NB4 (cell line): ENCODE measurements at regions not wholly inside any gene's neighbourhood (a gene's known extent, or its start where the extent isn't known, plus 50 kb on each side); places are given as distances from the start of the nearest gene placed in this dataset.

ENCODE experiments used
- POLR2A ChIP-seq: IDR thresholded peaks from 2 replicates; pipeline ENCODE4 v1.6.1; 2011; ENCODE audit warnings: mild to moderate bottlenecking; ENCODE audit not compliant: insufficient read length; ENCODE audit errors: extremely low read depth
- TF ChIP-seq, protein P1 (sequence below): IDR thresholded peaks from one replicate; pipeline ENCODE4 v1.5.1; 2012; ENCODE audit warnings: low read depth, low read length
- TF ChIP-seq, protein P2 (sequence below): IDR thresholded peaks from 2 replicates; pipeline ENCODE4 v1.6.1; 2011; ENCODE audit warnings: low read depth, low read length

DNA sequence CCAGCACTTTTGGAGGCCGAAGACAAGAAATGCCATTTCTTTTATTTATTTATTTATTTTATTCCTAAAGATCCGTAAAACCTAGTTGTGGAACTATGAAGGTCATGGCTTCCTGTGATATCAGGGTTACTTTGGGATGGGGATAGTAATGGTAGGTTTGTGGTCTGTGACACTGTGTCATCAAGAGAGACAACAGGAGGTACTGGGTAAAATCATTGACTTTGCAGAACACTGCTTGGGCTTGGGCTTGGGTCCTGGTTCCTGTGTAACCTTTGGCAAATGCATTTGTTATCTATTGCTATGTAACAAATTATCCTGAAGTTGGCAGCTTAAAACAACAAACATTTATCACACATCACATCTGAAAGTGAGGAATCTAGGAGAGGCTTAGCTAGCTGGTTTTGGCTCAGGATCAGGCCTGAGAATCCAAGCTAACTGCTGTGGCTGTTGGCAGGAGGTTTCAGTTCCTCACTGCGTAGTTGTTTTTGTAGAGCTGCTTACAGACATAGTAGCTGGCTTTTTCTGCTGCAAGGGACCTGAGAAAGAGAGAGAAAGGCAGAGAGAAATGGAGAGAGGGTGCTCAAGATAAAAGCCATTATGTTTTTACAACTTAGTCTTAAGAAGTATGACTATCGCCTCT lies 576.4 kb upstream of the SLIT2 start:
- TF ChIP-seq, protein P1, sequence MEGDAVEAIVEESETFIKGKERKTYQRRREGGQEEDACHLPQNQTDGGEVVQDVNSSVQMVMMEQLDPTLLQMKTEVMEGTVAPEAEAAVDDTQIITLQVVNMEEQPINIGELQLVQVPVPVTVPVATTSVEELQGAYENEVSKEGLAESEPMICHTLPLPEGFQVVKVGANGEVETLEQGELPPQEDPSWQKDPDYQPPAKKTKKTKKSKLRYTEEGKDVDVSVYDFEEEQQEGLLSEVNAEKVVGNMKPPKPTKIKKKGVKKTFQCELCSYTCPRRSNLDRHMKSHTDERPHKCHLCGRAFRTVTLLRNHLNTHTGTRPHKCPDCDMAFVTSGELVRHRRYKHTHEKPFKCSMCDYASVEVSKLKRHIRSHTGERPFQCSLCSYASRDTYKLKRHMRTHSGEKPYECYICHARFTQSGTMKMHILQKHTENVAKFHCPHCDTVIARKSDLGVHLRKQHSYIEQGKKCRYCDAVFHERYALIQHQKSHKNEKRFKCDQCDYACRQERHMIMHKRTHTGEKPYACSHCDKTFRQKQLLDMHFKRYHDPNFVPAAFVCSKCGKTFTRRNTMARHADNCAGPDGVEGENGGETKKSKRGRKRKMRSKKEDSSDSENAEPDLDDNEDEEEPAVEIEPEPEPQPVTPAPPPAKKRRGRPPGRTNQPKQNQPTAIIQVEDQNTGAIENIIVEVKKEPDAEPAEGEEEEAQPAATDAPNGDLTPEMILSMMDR, result no peak
- TF ChIP-seq POLR2A, result no peak
- TF ChIP-seq, protein P2, sequence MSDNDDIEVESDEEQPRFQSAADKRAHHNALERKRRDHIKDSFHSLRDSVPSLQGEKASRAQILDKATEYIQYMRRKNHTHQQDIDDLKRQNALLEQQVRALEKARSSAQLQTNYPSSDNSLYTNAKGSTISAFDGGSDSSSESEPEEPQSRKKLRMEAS, result no peak
